Medulla oblongata (tissue), 1 donor: ENCODE measurements at regions not wholly inside any gene's neighbourhood (a gene's known extent, or its start where the extent isn't known, plus 50 kb on each side); places are given as distances from the start of the nearest gene placed in this dataset.
A peak's percentile ranks its signal among the peaks of the same experiment; 100 is the strongest.

Experiments
- DNase-seq: peaks from one replicate; pipeline ENCODE4 v3.0.0-alpha.2; 2015; ENCODE audit errors: extremely low spot score

DNA sequence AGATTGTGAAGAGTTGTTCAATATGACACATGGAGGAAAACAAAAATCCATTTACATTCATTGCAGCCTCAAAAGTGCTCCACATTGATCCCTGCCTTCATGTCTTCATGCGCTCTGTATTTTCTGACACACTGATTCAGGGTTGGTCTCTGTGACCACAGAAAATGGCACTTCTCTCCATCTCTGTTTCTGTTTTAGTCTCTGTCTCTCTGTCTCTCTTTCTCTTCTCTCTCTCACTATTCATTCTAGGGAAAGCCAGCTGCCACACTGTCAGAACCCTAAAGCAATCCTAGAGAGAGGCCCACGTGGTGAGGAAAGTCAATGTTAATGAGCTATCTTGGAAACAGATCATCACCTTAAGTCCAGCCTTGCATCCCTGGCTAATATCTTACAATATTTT is 2238.4 kb downstream of the PCDH7 start:
- no peak for DNase-seq

DNA sequence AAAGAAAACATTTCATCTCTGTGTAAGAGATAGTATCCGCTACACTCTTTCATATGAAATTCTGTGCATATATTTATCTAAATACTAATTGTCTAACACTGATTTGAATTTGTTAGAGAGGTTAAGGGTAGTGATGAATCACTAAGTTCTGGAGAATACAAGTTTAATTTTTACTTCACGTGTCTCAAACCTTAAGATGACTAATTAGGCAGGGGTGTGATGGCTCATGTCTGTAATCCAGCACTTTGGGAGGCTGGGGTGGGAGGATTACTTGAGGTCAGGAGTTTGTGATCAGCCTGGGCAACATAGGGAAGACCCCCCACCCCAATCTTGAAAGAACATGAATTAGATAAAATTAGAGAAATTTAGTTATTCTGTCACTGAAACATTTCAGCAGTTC is 2241.9 kb downstream of the PCDH7 start:
- DNase-seq, result no peak

DNA sequence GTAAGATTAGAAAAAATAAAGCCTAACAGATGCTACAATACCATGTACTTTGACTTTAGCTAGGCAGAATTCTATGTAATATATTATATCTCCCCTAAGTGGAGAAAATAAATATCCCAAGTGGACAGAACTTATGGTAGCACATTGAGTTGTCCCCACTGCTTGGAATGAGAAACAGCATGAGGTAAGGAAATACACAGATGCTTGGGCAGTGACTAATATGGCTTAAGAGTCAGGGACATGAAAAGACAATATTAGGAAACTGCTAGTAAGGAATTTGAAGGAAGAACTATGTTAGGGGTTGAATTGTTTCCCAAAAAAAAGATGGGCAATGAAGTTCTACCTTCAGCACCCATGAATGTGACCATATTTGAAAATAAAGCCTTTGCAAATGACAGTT is 2265.1 kb downstream of the PCDH7 start:
- DNase-seq, result no peak

DNA sequence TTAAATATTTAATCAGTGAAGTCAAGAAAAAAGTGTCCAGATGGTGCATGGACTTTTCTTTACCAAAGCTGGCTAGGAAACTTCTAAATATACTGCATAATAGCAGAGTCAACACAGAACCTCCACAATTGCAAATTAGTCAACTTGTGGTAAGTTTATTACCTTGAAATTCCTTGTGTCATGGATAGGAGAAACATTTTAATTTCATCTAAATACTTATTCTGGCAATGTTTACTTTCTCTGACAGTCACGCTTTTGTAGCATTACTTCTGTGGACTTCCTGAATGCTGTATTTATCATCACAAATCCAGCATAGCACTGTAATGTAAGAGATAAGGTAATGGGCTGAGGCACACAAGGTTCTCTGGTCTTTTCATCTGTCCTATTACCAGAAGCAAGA is 2266.1 kb downstream of the PCDH7 start:
- no peak for DNase-seq

DNA sequence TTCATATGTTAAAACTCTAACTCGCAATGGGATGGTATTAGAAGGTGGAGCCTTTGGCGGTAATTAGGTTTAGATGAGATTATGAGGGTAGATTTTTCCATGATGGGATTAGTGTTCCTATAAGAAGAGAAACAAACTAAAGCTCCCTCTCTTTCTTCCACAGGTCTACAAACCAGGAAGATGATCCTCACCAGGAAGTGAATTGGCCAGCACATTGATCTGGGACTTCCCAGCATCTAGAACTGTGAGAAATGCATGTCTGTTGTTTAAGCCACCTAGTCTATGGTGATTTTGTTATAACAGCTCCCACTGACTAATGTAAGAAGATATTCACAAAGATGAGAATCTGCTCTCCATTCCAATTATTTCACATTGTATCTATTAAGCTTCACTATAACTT is 2266.9 kb downstream of the PCDH7 start:
- DNase-seq, result no peak

DNA sequence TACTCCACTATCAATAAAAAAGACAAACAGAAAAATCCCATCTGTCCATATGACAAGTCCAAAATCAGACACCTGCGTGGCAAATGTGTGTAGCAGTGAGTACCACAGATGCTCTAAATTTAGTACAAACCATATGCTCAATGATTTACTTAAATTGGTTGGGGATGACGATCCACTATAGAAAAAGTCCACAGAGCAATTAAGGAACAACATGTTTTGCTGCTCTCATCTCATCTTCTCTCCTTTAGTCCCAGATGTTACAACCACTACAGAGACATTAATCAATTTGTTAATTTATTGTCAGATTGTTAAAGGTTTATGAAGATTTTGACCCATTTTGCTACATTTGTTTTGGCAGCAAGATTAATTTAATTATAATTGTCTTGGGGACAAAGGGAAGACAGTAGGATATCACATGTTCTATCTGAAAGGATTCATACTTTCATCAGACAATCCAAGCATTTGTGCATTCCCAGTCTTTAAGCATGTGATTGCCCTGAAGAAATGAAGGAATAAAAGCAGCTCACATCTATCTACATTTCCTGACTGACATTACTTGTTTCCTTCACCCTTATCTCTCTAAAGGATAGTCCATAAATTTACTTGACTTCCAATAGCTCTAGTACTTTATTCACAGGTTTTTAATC is 2268.1 kb downstream of the PCDH7 start:
- no peak for DNase-seq

DNA sequence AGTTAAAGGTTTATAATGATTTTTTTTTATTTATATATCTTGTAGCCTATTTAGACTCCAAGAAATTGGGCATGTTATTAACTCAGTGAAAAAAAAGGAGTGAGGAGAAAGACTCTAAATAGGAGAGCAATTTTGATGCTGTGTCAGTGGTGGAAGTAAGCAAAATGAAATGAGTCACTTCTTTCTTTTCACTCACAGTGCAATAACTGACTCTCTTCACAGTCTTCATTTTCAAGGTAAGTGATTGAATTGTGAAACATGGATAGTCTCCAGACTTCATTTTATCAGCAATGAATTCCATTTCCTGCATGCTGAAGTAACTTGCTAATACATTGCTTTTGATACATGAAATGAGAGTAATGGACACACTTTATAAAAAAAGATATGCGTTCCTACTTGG is 2271.5 kb downstream of the PCDH7 start:
- no peak for DNase-seq

DNA sequence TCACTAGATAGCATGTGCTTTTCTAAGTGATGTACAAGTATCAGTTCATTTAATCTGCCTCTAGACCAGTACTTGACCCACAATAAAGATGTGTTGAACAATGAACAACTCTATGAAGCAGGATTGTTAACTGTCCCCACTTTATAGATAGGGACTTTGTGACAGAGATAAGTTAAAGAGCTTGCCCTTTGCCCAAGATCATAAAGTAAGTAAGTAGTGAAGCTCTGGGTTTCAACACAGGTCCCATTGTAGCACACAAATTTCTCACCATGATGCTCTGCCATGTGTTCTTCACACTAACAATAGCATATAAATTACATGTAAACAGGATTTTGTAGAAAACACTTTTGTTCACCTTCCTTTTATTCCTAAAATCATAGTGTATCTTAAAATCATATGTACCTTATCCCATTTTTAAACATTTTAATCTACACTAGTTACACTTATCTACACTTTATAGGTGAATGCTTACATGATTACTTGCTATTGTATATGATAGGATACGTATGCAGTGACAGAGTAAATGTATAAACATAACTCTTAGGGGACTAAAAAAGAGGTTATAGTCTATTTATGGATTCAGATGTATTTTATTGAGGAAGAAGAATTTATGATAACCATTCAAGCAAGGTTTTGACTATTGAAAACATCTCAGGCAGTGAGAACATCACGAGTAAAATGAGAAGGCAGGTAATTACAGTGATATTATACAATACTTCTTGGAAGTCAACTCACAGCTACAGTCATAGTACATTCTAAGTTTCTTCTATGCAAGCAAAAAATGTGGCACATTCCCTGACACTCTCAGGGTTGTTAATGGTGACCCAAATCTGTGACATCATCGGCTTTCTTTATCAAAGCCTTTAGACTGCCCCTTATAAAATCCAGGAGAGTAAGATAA is 2275.1 kb downstream of the PCDH7 start:
- no peak for DNase-seq

DNA sequence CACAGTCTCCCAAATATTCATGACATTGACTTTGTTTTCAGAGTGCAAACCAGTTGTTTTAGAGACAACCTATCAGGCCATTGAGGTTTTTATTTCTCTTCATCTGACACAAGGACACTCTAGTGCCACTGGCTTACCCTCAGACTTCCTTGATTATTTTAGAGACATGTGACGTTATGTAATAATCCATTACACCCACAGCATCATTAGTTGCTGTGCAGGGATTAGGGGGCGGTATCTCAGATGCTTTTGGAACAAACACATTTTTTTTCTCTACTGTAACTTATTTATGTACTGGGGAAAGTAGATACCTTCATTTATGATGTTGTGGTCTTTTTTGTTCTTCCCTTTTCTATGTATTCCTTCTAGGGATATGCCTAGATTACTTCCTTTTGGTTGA is 2293.1 kb downstream of the PCDH7 start:
- no peak for DNase-seq

DNA sequence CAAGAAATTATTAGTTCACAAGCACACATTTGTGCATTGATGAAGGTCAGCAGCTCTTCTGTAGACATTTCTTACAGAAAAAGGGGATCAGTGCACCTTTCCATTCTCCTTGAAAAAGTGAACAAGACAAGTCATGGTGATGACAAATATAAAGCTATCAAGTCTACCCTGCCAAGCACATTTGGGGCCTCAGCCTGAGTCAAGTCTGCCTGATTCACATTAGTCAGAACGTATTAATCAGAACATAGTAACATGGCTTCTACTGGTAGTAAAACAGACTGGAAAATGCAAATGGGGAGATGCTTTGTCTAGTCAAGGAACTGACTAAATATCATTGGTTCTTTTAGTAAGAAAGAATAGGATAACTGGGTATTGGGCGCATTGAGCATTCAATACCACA is 2305.1 kb downstream of the PCDH7 start:
- DNase-seq, result no peak

DNA sequence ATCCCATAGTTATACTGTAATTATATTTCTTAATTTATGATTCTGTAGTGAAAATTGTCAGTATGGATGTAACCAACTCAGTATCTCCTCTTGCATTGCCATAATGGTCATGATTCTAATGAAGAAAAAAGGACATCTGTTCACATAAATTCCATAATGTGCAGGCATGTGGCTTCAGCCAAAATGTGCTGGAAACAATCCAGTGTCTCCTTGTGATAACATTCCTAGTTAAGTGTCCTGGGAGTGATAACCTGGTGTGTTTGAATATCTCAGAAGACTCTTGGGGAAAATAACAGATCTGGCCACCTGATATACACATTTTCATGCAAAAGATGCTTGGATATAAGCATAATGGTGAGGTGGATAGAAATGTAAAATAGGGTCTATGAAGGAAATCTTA is 2309.8 kb downstream of the PCDH7 start:
- no peak for DNase-seq

DNA sequence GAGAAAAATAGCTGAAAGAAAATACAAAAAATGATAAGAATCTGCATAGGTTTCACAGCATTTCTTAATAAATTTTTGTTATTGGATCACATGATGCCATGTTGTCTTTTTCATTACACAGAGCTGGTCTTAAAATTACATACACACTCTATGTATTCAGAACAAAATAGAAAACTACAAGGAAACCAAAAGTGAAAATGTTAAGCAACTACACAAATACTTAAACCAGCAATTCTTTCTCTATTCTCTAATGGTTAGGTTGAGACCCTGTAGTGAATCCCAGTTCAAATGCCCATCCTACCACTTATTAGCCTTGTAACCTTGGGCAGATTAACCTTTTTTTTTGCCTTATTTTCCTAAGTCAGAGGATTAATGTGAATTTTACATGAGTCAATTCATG is 2311.2 kb downstream of the PCDH7 start:
- DNase-seq, result no peak

DNA sequence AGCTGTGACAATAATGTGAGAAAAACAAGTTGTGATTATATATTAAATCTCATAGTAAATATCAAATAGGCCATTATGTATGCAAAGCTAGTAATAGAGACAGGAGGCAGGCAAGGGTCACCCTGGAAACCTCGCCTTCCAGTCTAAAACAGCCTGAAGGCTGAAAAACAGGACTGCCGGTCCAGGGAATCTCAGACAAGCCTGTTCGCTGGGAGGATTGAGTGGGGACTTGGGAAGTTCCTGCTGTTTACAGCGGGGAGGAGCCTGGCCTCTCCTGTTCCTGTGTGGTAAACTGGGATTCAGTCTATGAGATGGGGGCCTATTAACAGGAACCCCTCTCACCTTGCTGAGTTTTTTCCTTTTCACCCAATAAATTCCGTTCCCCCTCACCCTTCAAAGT is 2317.3 kb downstream of the PCDH7 start:
- DNase-seq, result no peak

DNA sequence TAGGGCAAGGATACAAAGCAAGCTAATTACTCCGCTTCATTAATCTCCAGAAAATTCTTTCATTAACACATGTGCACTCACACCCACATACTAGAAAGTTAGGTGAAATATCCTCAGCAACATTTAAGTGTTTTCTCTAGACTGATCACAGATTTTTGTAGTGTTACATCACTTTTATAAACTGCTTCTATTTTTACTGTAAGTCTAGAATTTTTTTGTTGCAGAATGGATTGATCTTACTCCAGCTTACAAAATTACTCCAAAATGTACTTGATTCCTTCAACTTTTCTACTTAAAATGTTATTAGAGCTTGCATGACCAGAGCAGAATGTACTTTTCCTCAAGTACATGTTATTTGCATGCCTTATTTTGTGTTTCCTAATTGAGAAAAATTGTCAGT is 2325.2 kb downstream of the PCDH7 start:
- no peak for DNase-seq

DNA sequence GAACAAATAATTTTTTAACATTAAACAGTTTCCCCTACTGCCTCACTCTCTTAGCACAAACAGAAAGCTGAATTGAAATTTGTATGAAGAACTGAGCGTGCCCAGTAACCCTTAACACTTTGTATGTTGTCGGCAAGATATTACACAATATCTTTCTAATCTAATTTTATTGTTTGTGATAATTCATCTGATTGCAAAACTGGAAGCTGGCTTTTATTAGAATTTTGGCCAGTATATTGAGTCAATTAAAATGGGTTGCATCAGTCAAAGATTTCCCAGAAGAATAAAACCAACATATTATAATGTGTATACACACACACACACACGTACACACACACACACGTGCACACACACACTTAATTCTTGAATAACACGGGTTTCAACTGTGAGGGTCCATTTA is 2332.1 kb downstream of the PCDH7 start:
- DNase-seq, result no peak

DNA sequence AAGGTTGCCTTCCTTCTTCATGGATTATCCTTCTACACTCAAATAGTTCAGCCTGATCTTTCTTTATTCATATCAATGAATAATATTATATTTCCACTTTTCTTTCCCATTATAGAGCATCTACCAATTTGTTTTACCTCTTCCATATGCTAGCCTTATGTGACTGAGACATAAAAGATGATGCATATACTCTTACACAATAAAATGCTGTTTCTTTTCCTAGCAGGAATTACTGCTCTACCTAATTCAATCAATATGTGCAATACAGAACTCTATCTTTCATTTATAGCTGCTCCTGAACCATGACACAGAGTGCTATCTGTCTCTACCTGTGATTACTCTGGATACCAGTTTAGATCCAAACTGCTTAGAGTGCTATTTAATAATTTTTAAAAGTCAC is 2334.0 kb downstream of the PCDH7 start:
- no peak for DNase-seq

DNA sequence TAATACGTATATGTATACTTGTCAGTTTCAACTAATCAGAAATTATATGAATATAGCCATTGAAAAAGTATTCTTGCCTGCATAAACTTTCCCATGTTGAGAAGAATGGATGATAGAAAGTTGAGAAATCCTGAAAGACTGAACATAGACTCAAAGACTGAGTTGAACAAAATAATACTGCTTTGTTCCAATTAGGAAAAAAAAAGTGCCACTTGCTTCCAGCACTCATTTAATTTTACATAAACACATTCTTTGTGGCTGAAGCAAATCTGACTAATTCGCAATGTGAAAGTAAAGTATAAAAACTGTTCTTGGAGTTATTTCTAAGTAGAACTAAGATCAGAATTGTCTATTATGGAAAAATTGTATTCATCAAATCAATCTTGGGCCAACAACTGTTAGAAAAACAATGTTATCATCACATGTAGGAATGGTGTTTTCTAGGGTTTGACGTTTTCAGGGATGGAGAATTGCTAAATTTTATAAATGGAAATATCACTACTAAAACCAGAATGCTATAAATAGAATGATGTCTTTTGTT is 2334.6 kb downstream of the PCDH7 start:
- DNase-seq, result no peak

DNA sequence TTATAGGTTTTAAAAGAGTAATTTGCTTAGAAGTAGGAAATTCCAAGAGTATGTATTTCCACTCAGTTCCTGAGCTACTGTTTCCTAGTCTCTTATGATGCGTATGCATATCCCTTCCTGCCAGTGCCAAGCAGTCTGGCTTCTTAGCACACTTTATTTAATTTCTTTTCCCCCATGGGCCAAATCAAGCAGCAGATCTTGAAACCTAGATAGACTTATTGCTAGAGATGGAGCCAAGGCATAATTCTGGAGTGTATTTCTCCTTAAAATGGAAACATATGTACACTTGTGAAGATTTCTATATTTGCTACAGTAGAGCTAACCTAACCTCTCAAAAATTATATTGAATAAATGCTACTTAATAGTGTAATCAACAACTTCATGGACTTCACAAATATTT is 2337.6 kb downstream of the PCDH7 start:
- no peak for DNase-seq

DNA sequence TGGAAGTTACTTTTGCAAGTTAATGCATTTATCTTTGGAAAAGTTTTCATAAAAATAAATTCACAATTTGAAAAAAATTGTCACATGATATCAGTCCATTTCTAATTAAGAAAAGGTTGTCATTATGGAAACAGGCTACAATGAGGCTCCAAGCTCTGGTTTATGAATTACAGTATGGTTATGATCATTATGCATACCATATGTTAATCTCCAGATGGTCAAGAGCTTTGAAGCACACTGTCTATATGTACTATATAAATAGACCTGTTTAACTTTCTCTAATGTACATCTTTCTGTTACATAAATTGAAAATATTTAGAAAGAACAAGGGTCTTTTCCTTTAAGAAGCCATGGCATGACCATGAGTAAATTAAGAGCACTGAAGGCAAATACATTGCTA is 2338.8 kb downstream of the PCDH7 start:
- no peak for DNase-seq

DNA sequence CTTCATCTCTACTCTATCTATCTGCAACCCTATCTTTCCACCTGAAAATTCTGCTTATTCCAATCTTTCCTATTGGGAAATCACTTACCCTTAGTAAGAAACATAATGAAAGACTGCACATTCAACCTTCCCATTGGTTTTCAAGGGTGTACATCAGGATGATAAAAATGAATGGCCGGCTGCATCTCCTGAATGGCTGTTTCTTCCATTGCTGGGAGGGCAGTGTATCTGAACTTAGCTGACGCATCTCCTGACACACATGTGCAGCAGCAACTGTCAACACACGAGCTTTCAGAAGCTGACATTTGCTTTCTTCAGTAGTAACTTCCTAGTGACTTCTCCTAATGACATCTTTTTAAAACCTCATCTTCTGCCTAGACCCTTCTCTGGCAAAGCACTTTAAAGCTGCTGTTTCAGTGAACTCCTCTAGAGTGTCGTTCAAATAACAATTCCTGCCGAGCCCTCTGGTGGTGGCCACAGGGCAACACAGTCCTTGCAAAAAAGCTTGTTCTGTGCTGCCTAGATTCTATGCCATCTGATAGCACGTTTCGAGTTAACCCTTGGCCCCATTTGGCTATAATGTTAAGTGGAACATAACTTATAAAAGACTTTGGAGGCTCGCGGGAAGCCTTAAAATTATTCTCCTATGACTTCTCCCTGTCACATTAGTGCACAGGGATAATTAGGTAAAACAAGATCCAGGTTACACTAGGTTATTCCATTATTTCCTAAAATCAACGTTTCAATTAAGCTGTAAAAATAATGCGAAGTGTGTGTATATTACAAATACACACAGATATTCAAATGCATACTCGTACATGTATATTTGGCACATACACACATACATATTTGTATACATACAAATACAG is 2340.7 kb downstream of the PCDH7 start:
- peak; percentile 71 for DNase-seq

DNA sequence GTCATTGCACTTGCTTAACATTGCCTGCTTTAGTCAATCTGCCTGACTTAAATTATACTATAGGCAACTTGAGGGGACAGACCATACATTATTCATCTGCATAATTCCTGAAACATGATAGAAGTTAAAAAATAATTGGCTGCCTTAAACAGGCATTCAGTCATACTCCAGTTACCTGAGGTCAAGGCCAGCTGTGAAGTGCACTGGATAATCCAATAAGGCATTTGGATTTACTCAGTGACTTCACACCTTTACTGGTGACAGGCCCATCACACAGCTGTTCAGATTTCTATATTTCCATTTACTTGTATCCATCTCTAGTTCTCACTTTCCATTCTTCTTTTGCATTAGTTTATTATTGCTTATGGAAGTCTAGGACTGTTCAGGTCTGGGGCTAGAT is 2341.6 kb downstream of the PCDH7 start:
- DNase-seq, result no peak

DNA sequence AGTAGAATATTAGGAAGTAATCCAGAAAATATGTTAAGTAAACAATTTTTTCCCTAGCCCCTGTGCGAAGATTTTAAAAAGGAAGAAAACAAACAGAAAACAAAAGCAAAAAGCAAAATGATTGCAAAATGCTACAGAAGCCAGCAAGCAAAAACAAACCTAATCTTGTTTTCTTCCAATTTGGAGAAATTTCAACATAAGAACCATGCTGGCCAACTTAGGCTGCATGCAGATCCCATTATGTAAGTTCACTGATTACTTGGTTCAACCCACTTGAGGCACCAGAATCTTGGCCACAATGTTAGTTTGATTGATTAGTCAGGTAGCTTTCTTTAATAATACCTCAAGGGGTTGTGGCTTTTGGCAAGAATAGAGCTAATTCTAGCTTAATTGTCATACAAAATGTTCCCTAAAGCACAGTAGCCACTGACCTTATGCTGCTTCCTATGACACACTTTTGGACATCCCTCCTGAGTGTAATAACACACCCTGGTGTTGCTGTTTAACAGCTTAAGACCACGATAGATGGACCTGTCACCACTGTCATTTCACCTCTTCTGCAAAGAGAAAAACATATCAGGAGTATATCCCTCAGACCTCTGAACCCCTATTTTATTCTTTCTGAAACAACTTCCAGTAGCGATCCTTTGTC is 2342.1 kb downstream of the PCDH7 start:
- DNase-seq, result no peak
